ENCODE measurements at regions not wholly inside any gene's neighbourhood (a gene's known extent, or its start where the extent isn't known, plus 50 kb on each side); places are given as distances from the start of the nearest gene placed in this dataset.

DNA sequence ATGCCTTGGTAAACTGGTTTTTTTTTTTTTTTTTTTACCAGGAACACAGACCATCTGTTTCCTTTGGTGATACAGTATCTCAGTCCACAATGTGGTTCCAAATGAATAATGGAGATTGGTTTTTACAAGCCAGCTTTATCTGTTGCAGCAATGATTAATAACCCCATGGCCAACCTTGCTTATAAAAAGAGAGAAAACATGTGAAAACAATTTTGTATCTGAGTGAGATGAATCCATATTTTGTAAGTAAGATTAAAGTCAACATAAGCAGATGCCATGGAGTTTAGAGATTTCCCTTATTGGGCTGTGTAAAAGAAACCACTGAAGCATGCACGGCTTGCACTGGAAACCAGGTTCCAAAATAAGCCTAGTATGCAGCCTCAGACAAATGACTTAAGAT lies 108.6 kb upstream of the CNTNAP5 start:
- no peaks in the 10 kb centered on the region for H3F3A ChIP-seq (replicated peaks; ENCODE audit: insufficient read depth)
- H3K79me2 ChIP-seq (ENCODE audit: insufficient read depth), result no peaks in the 10 kb centered on the region
- no peaks in the 10 kb centered on the region for H3K36me3 ChIP-seq (replicated peaks in 1 of 2; ENCODE audit: control insufficient read depth in 1 of 2, insufficient read depth in 2 of 2, low read length in 1 of 2)
- H2AFZ ChIP-seq (ENCODE audit: low read depth), result no peak overlapping the region
- 0 out of 2 replicates have a peak, but pooled peaks cover 5% of the 10 kb centered on the region for H3K9me3 ChIP-seq
- no peaks in the 10 kb centered on the region for H4K20me1 ChIP-seq (ENCODE audit: insufficient read depth)
- TF ChIP-seq CHD2 (IDR thresholded peaks at IDR 0.05; ENCODE audit: low read length, partially characterized antibody), result peak; percentile 68
- peak; percentile 64; the same call in 1 of the 2 replicates for TF ChIP-seq GATA2 (CRISPR knock-in tag; IDR thresholded peaks at IDR 0.05)
- TF ChIP-seq RCOR1 (IDR thresholded peaks at IDR 0.05; ENCODE audit: low read length), result peak; percentile 85
- TF ChIP-seq FOXJ3 (CRISPR knock-in tag; IDR thresholded peaks at IDR 0.05), result peak; percentile 49
- peak; percentile 33; the same call in 1 of the 2 replicates for TF ChIP-seq RAD21 (IDR thresholded peaks at IDR 0.05; ENCODE audit: low read length)
- no peak for TF ChIP-seq REST (IDR thresholded peaks at IDR 0.05; ENCODE audit: low read depth, low read length)
- TF ChIP-seq RXRA (IDR thresholded peaks at IDR 0.05; ENCODE audit: borderline replicate concordance, low read depth), result no peak
- TF ChIP-seq EP300 (IDR thresholded peaks at IDR 0.05; ENCODE audit: borderline replicate concordance in 1 of 2, low read depth in 1 of 2, low read length in 1 of 2), result peak in 1 of 2 experiments; percentile 92; a peak in 2 of 4 replicates
- TF ChIP-seq, protein P1, sequence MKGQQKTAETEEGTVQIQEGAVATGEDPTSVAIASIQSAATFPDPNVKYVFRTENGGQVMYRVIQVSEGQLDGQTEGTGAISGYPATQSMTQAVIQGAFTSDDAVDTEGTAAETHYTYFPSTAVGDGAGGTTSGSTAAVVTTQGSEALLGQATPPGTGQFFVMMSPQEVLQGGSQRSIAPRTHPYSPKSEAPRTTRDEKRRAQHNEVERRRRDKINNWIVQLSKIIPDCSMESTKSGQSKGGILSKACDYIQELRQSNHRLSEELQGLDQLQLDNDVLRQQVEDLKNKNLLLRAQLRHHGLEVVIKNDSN (IDR thresholded peaks at IDR 0.05; ENCODE audit: borderline replicate concordance, low read depth), result no peak
- no peak for TF ChIP-seq TEAD4 (IDR thresholded peaks at IDR 0.05; ENCODE audit: borderline replicate concordance, insufficient read depth)
- DNase-seq, result peak; percentile 48
- H3K9ac ChIP-seq, result no peak overlapping the region
- no peak overlapping the region for H3K4me3 ChIP-seq (ENCODE audit: low read depth in 2 of 2, low read length in 1 of 2)
- H3K9me2 ChIP-seq, result no peaks in the 10 kb centered on the region
- 19% methylated on average over 1 of the region's 1 CpG for WGBS (ENCODE audit: low lambda C conversion rate)
- H3K4me1 ChIP-seq (ENCODE audit: control insufficient read depth in 1 of 2, insufficient read depth in 2 of 2, low read depth in 1 of 2, low read length in 1 of 2), result no peaks in the 10 kb centered on the region
- no peak overlapping the region for H3K4me2 ChIP-seq
- H3K27ac ChIP-seq (ENCODE audit: low read depth in 2 of 2, low read length in 1 of 2), result peak overlapping the region in 1 of 2 experiments; percentile 84; a peak in 1 of 4 replicates
- ChIA-PET POLR2A (no interaction called here), CTCF (no interaction called here)
- no peaks in the 10 kb centered on the region for H3K27me3 ChIP-seq (ENCODE audit: insufficient read depth)

DNA sequence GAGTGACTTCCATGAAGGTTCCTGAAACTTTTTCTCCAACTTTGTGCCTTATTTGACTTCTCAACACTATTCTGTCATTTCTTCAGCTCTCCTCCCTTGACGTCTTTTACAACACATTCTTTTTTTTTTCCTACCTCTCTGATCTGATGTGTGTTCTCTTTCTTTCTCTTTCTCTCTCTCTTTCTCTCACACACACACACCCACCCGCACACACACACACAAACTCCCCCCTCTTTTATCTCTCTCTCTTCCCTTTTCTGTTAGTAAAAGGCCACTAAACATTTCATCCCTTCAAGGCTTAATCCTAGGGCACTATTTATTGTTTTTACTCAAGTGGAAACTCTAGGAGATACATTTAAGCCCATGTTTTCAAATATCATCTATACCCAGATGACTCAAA lies 107.8 kb upstream of the CNTNAP5 start:
- ChIA-PET CTCF (interaction anchor here (0.6 kb wide), 1 partner anchor 216 kb away, joined by 3 read pairs; no protein-coding TSS in a partner anchor), POLR2A (no interaction called here)
- no peaks in the 10 kb centered on the region for H4K20me1 ChIP-seq (ENCODE audit: insufficient read depth)
- H3K27ac ChIP-seq (ENCODE audit: low read depth in 2 of 2, low read length in 1 of 2), result peak overlapping the region in 1 of 2 experiments; percentile 84; a peak in 1 of 4 replicates
- H3K27me3 ChIP-seq (ENCODE audit: insufficient read depth), result no peaks in the 10 kb centered on the region
- H3K36me3 ChIP-seq (replicated peaks in 1 of 2; ENCODE audit: control insufficient read depth in 1 of 2, insufficient read depth in 2 of 2, low read length in 1 of 2), result no peaks in the 10 kb centered on the region
- H3K9me2 ChIP-seq, result no peaks in the 10 kb centered on the region
- WGBS (ENCODE audit: low lambda C conversion rate), result 29% methylated on average over 2 of the region's 2 CpGs
- no peak for DNase-seq
- no peaks in the 10 kb centered on the region for H3K79me2 ChIP-seq (ENCODE audit: insufficient read depth)
- no peak overlapping the region for H3K4me3 ChIP-seq (ENCODE audit: low read depth in 2 of 2, low read length in 1 of 2)
- no peak overlapping the region for H3K4me2 ChIP-seq
- H2AFZ ChIP-seq (ENCODE audit: low read depth), result no peak overlapping the region
- 0 out of 2 replicates have a peak, but pooled peaks cover 5% of the 10 kb centered on the region for H3K9me3 ChIP-seq
- H3K4me1 ChIP-seq (ENCODE audit: control insufficient read depth in 1 of 2, insufficient read depth in 2 of 2, low read depth in 1 of 2, low read length in 1 of 2), result no peaks in the 10 kb centered on the region
- no peaks in the 10 kb centered on the region for H3F3A ChIP-seq (replicated peaks; ENCODE audit: insufficient read depth)
- TF ChIP-seq MEF2A (IDR thresholded peaks at IDR 0.05; ENCODE audit: borderline replicate concordance, low read depth), result no peak
- no peak for TF ChIP-seq MXI1 (IDR thresholded peaks at IDR 0.05; ENCODE audit: low read depth, low read length)
- TF ChIP-seq EZH2phosphoT487 (IDR thresholded peaks at IDR 0.05; ENCODE audit: borderline replicate concordance, low read depth), result no peak
- TF ChIP-seq NRF1 (IDR thresholded peaks at IDR 0.05; ENCODE audit: low read depth, low read length), result no peak
- no peak for TF ChIP-seq CHD2 (IDR thresholded peaks at IDR 0.05; ENCODE audit: low read length, partially characterized antibody)
- no peak for TF ChIP-seq GABPA (IDR thresholded peaks at IDR 0.05; ENCODE audit: low read depth)
- TF ChIP-seq RXRA (IDR thresholded peaks at IDR 0.05; ENCODE audit: borderline replicate concordance, low read depth), result no peak
- no peak for TF ChIP-seq SIN3A (IDR thresholded peaks at IDR 0.05; ENCODE audit: borderline replicate concordance, low read depth, low read length)
- TF ChIP-seq TEAD4 (IDR thresholded peaks at IDR 0.05; ENCODE audit: borderline replicate concordance, insufficient read depth), result no peak
- TF ChIP-seq, protein P2, sequence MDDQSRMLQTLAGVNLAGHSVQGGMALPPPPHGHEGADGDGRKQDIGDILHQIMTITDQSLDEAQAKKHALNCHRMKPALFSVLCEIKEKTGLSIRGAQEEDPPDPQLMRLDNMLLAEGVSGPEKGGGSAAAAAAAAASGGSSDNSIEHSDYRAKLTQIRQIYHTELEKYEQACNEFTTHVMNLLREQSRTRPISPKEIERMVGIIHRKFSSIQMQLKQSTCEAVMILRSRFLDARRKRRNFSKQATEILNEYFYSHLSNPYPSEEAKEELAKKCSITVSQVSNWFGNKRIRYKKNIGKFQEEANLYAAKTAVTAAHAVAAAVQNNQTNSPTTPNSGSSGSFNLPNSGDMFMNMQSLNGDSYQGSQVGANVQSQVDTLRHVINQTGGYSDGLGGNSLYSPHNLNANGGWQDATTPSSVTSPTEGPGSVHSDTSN (IDR thresholded peaks at IDR 0.05), result no peak
- TF ChIP-seq, protein P3, sequence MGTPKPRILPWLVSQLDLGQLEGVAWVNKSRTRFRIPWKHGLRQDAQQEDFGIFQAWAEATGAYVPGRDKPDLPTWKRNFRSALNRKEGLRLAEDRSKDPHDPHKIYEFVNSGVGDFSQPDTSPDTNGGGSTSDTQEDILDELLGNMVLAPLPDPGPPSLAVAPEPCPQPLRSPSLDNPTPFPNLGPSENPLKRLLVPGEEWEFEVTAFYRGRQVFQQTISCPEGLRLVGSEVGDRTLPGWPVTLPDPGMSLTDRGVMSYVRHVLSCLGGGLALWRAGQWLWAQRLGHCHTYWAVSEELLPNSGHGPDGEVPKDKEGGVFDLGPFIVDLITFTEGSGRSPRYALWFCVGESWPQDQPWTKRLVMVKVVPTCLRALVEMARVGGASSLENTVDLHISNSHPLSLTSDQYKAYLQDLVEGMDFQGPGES (IDR thresholded peaks at IDR 0.05; ENCODE audit: low read depth, low read length), result no peak
- TF ChIP-seq GATA2 (CRISPR knock-in tag; IDR thresholded peaks at IDR 0.05), result no peak
- TF ChIP-seq RFX5 (IDR thresholded peaks at IDR 0.05; ENCODE audit: low read length), result no peak
- TF ChIP-seq ELF1 (IDR thresholded peaks at IDR 0.05), result no peak
- TF ChIP-seq JUND (IDR thresholded peaks at IDR 0.05), result no peak
- no peak for TF ChIP-seq NFIC (IDR thresholded peaks at IDR 0.05; ENCODE audit: borderline replicate concordance)
- H3K9ac ChIP-seq, result no peak overlapping the region

Measured in SK-N-SH (cell line).